ENCODE measurements at regions not wholly inside any gene's neighbourhood (a gene's known extent, or its start where the extent isn't known, plus 50 kb on each side); places are given as distances from the start of the nearest gene placed in this dataset.
"Not testable (repeated sequence)": the region's sequence is repeated elsewhere in the genome, so short reads cannot be mapped to it uniquely, and the experiment has no call there.

GRCh38 chr6:102759415-102759814 lies 1365.9 kb downstream of the GRIK2 start:
- no peak overlapping the region for H3K4me3 ChIP-seq (ENCODE audit: low read depth, low read length)
- TF ChIP-seq CTCF (IDR thresholded peaks at IDR 0.05; ENCODE audit: low read depth, low read length): no peak

GRCh38 chr6:102758536-102758935 lies 1365.0 kb downstream of the GRIK2 start:
- not testable (repeated sequence) for H3K4me3 ChIP-seq (ENCODE audit: low read depth, low read length)

- no peak for TF ChIP-seq CTCF (IDR thresholded peaks at IDR 0.05; ENCODE audit: low read depth, low read length)
- no peak overlapping the region for H3K4me3 ChIP-seq (ENCODE audit: low read depth, low read length)
These were observed 1355.9 kb downstream of the GRIK2 start for GRCh38 chr6:102749210-102749971.

GRCh38 chr6:102746941-102747340 lies 1353.4 kb downstream of the GRIK2 start:
- no peak for TF ChIP-seq CTCF (IDR thresholded peaks at IDR 0.05; ENCODE audit: low read depth, low read length)
- H3K4me3 ChIP-seq (ENCODE audit: low read depth, low read length): no peak overlapping the region

GRCh38 chr6:102742754-102743356 lies 1349.3 kb downstream of the GRIK2 start:
- no peak for TF ChIP-seq CTCF (IDR thresholded peaks at IDR 0.05; ENCODE audit: low read depth, low read length)
- H3K4me3 ChIP-seq (ENCODE audit: low read depth, low read length): no peak overlapping the region

GRCh38 chr6:102742028-102742427 lies 1348.5 kb downstream of the GRIK2 start:
- no peak overlapping the region for H3K4me3 ChIP-seq (ENCODE audit: low read depth, low read length)
- TF ChIP-seq CTCF (IDR thresholded peaks at IDR 0.05; ENCODE audit: low read depth, low read length): no peak

- H3K4me3 ChIP-seq (ENCODE audit: low read depth, low read length): no peak overlapping the region
- no peak for TF ChIP-seq CTCF (IDR thresholded peaks at IDR 0.05; ENCODE audit: low read depth, low read length)
These were observed 1343.4 kb downstream of the GRIK2 start for GRCh38 chr6:102736941-102737368.
